22Rv1 (cell line): ENCODE measurements at regions not wholly inside any gene's neighbourhood (a gene's known extent, or its start where the extent isn't known, plus 50 kb on each side); places are given as distances from the start of the nearest gene placed in this dataset.
"Not testable (repeated sequence)": the region's sequence is repeated elsewhere in the genome, so short reads cannot be mapped to it uniquely, and the experiment has no call there.

Experiments
- ZFX ChIP-seq: fragments of 450-650 bp; IDR thresholded peaks from 2 replicates; pipeline ENCODE4 v1.6.1; 2017; ENCODE audit warnings: antibody characterized with exemption, borderline replicate concordance
- TF ChIP-seq, protein P1 (sequence below): fragments of 450-650 bp; IDR thresholded peaks from 2 replicates; pipeline ENCODE4 v1.5.1; 2017; ENCODE audit warnings: mild to moderate bottlenecking

DNA sequence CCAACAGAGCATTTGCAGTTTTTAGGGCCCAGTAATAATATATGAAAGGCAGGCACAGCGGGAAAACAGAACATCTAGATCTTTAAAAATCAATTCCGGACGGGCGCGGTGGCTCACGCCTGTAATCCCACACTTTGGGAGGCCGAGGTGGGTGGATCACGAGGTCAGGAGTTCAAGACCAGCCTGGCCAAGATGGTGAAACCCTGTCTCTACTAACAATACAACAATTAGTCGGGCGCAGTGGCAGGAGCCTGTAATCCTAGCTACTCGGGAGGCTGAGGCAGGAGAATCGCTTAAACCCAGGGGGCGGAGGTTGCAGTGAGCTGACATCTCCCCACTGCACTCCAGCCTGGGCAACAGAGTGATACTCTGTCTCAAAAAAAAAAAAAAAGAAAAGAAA is 88.5 kb upstream of the MSH6 start:
- TF ChIP-seq, protein P1, sequence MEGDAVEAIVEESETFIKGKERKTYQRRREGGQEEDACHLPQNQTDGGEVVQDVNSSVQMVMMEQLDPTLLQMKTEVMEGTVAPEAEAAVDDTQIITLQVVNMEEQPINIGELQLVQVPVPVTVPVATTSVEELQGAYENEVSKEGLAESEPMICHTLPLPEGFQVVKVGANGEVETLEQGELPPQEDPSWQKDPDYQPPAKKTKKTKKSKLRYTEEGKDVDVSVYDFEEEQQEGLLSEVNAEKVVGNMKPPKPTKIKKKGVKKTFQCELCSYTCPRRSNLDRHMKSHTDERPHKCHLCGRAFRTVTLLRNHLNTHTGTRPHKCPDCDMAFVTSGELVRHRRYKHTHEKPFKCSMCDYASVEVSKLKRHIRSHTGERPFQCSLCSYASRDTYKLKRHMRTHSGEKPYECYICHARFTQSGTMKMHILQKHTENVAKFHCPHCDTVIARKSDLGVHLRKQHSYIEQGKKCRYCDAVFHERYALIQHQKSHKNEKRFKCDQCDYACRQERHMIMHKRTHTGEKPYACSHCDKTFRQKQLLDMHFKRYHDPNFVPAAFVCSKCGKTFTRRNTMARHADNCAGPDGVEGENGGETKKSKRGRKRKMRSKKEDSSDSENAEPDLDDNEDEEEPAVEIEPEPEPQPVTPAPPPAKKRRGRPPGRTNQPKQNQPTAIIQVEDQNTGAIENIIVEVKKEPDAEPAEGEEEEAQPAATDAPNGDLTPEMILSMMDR = not testable (repeated sequence)
- not testable (repeated sequence) for TF ChIP-seq ZFX
